NCI-H2029 treated with DMSO at 0.1 percent for 48 hours (cell line): ENCODE measurements at regions not wholly inside any gene's neighbourhood (a gene's known extent, or its start where the extent isn't known, plus 50 kb on each side); places are given as distances from the start of the nearest gene placed in this dataset.
"Not testable (repeated sequence)": the region's sequence is repeated elsewhere in the genome, so short reads cannot be mapped to it uniquely, and the experiment has no call there.

Experiments used
- DNase-seq: peaks from one replicate; lab custom pipeline; 2025; lab: John Stamatoyannopoulos, UW

DNA sequence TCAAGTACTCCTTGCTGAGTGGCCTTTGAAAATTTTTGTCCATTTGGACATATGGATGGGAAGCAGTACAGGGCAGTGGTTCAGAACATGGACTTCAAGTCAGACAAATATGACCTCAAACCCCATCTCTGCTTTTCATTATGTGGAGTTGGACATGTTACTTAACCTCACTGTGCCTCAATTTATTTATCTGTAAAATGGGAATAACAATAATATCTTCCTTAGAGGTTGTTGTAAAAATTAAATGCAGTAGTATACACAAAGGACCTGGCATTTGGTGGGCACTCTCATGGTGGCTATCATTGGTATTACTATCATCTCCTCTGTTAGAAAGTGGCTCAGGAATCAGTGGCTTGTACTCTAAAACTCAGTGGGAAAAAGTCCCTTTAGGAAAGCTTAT is 204.0 kb upstream of the MYLIP start:
- DNase-seq: no peak

GRCh38 chr6:15922510-15923250 is 206.2 kb upstream of the MYLIP start:
- DNase-seq: no peak

DNA sequence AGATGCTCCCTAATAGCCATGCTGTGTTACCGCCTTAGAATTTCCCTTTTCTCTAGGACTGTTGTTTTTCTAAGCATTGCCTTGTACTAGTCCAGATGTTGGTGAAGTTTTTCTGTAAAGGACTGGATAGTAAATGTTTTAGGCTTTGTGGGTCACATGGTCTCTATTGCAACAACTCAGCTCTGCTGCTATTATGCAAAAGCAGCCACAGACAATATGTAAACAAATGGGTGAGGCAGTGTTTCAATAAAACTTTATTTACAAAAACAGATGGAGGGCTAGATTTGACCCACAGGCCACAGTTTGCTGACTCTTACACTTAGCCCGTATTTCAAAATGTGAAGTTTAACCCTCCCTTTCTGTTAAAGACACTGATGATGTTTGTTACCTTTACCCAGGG is 207.6 kb upstream of the MYLIP start:
- no peak for DNase-seq

- DNase-seq: no peak
Measured at GRCh38 chr6:15916581-15916980, 212.3 kb upstream of the MYLIP start.

DNA sequence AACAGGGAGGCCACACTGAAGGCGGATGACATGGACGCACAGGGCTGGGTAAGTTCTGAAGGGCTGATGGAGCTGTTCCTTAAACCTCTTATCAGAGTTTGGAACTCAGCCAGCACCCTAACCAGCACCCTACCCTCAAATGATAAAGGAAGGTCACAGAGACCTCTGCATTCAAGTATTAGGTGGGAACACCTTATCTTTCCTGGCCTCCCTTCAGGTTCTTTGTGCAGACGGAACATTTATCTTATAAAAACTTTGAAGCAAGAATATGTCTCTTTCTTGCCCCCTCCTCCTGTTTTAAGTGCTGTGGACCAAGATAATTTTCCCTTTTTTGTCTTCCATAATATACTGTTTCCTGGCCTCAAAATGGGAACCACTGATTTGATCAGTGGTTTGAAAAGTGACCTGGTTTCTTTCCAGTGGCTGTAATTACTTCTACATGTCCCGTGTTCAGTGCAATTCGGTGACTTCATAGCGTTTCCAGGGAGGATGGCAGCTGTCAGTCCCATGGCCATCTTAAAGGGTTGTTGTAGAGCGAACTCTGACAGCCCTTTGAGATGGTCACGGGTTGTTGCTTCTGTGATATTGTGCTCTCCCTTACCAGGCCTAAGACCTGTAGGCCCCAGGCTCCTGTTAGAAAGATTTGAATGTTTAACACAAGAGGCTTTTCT is 213.2 kb upstream of the MYLIP start:
- no peak for DNase-seq

GRCh38 chr6:15914553-15914952 is 214.3 kb upstream of the MYLIP start:
- no peak for DNase-seq

DNA sequence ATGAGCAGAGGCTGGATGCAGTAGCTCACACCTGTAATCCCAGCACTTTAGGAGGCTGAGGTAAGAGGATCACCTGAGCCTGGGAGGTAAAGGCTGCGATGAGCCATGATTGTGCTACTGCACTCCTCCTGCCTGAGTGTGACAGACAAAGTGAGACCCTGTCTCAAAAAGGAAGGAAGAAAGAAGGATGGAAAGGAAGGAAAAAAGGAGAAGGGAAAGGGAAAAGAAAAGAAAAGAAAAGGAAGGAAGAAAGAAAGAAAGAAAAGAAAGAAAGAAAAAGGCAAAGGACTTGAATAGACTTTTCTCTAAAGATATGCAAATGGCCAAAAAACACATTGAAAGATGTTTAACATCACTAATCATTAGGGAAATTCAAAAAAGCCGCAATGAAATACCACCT is 215.3 kb upstream of the MYLIP start:
- no peak for DNase-seq

- DNase-seq: no peak
Measured at GRCh38 chr6:15912505-15913400, 216.1 kb upstream of the MYLIP start.

- DNase-seq: no peak
Measured at GRCh38 chr6:15911753-15912504, 217.0 kb upstream of the MYLIP start.

- DNase-seq: no peak
Measured at GRCh38 chr6:15909290-15910070, 219.4 kb upstream of the MYLIP start.

DNA sequence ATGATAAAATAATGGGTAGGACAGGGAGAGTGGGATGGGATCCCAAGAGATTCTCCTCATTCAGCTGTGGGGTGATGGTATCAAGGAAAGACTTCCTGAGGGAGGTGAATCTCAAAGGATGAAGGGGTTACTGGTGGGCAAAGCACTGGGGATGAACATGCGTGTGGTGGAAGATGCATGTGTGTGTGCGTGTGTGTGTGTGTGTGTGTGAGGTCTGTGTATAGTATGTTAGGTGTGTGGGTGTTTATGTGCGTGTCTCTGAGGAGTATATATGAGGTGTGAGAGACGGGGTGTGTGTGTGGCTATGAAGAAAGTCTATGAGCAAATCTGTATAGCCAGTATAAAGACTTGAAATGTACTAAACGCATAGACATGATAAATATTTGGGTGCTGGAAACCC is 220.0 kb upstream of the MYLIP start:
- no peak for DNase-seq

DNA sequence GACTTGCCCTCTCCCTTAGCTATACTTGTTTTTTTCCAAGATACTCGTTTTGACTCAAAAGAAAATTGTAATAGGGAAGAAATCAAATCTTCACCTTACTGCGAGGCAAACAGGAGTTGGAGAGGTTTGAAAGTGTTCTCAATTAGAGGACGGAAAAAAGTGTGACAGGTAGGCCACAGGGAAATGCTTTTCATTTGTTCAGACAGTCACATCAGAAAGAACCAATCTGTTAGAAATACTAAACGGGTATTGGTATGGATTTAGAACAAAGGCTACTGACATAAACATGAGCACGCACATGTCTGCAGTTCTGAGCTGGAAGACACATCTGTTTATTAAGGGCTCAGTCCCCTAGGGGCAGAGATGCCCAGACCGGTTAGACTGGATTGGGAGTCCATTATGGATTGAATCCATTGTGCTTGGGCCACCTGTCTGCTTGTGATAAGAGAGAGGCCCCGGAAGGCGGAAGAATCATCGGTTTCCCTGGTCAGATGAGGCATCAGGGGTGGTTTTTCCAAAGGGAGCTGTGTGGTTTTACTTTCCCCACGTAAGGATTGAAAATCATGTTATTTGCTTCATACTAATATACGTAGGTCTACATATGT is 220.9 kb upstream of the MYLIP start:
- peak; percentile 37 for DNase-seq

DNA sequence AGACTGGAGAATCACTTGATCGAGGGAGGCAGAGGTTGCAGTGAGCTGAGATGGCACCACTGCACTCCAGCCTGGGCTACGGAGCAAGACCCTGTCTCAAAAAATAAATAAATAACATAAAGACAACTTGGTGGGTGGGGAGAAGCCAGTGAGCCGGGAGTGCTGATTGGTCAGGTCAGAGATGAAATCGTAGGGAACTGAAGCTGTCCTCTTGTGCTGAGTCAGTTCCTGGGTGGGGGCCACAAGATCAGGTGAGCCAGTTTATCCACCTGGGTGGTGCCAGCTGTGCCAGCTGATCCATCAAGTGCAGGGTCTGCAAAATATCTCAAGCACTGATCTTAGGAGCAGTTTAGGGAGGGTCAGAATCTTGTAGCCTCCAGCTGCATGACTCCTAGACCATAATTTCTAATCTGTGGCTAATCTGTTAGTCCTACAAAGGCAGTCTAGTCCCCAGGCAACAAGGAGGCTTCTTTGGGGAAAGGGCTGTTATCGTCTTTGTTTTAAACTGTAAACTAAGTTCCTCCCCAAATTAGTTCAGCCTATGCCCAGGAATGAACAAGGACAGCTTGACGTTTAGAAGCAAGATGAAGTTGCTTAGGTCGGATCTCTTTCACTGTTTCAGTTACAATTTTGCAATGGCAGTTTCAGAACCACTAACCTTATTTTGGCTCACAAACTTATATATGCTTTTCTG is 221.5 kb upstream of the MYLIP start:
- not testable (repeated sequence) for DNase-seq

- DNase-seq: no peak
Measured at GRCh38 chr6:15906420-15907016, 222.4 kb upstream of the MYLIP start.

GRCh38 chr6:15905488-15906419 is 223.1 kb upstream of the MYLIP start:
- DNase-seq: no peak

- no peak for DNase-seq
Measured at GRCh38 chr6:15904651-15905376, 224.1 kb upstream of the MYLIP start.

- DNase-seq: no peak
Measured at GRCh38 chr6:15901141-15902115, 227.5 kb upstream of the MYLIP start.
